Coronary artery (tissue), 2 donors: ENCODE measurements at regions not wholly inside any gene's neighbourhood (a gene's known extent, or its start where the extent isn't known, plus 50 kb on each side); places are given as distances from the start of the nearest gene placed in this dataset.
A peak's percentile ranks its signal among the peaks of the same experiment; 100 is the strongest.

ENCODE experiments used
- DNase-seq: peaks from one replicate; pipeline ENCODE4 v3.0.0-alpha.2; 2017; ENCODE audit warnings: low spot score
- H3K27ac ChIP-seq, 2 donors: fragments of 200-600 bp; sonication (generic); one replicate each; pipeline ENCODE4 v1.5.1; 2016 to 2019
- H3K4me3 ChIP-seq: fragments of 200-600 bp; sonication (generic); 2 replicates; pipeline ENCODE4 v1.5.1; 2016; ENCODE audit warnings: mild to moderate bottlenecking, moderate library complexity
- CTCF ChIP-seq: fragments of 200-600 bp; sonication (generic); IDR thresholded peaks from one replicate; pipeline ENCODE4 v1.5.1; 2019; ENCODE audit warnings: antibody characterized with exemption

GRCh38 chr7:17544401-17544800, 245.9 kb downstream of the AHR start:
- Histone ChIP-seq H3K4me3 (no peak overlapping the region), H3K27ac (no peak overlapping the region)
- DNase-seq, result no peak
- TF ChIP-seq CTCF, result no peak

- Histone ChIP-seq H3K27ac (no peak overlapping the region), H3K4me3 (no peak overlapping the region)
- no peak for TF ChIP-seq CTCF
- DNase-seq, result no peak
Measured at GRCh38 chr7:17545348-17545747, 246.9 kb downstream of the AHR start.

- H3K27ac ChIP-seq, result peak overlapping the region in 1 of 2 donors; percentile 46
- DNase-seq, result no peak
- no peak for TF ChIP-seq CTCF
- H3K4me3 ChIP-seq, result no peak overlapping the region
Measured at GRCh38 chr7:17546189-17546588, 247.7 kb downstream of the AHR start.

- TF ChIP-seq CTCF, result no peak
- H3K4me3 ChIP-seq, result no peak overlapping the region
- DNase-seq, result no peak
- H3K27ac ChIP-seq, result peak overlapping the region in 1 of 2 donors; percentile 46
Measured at GRCh38 chr7:17546592-17546991, 248.1 kb downstream of the AHR start.

GRCh38 chr7:17548014-17548653, 249.7 kb downstream of the AHR start:
- H3K4me3 ChIP-seq, result no peak overlapping the region
- no peak overlapping the region for H3K27ac ChIP-seq
- no peak for DNase-seq
- TF ChIP-seq CTCF, result no peak

GRCh38 chr7:17549406-17549805, 251.0 kb downstream of the AHR start:
- H3K27ac ChIP-seq, result no peak overlapping the region
- no peak for TF ChIP-seq CTCF
- H3K4me3 ChIP-seq, result no peak overlapping the region
- no peak for DNase-seq

- TF ChIP-seq CTCF, result no peak
- DNase-seq, result no peak
Measured at GRCh38 chr7:17552373-17552772, 253.9 kb downstream of the AHR start.

More at GRCh38 chr7:17552373-17552772, 253.9 kb downstream of the AHR start:
- no peak overlapping the region for H3K4me3 ChIP-seq
- H3K27ac ChIP-seq, result no peak overlapping the region
